ENCODE measurements at regions not wholly inside any gene's neighbourhood (a gene's known extent, or its start where the extent isn't known, plus 50 kb on each side); places are given as distances from the start of the nearest gene placed in this dataset.
A peak's percentile ranks its signal among the peaks of the same experiment; 100 is the strongest.

GRCh38 chr20:6492271-6493055, 275.0 kb upstream of the BMP2 start:
- Mint-ChIP-seq H3K27me3 (no peaks in the 10 kb centered on the region), H3K9me3 (ENCODE audit: low read depth) (peaks cover 3% of the 10 kb centered on the region), H3K27ac (no peak overlapping the region), H3K4me3 (ENCODE audit: low read depth) (no peak overlapping the region), H3K4me1 (ENCODE audit: low read depth) (peaks cover 27% of the 10 kb centered on the region), H3K36me3 (ENCODE audit: insufficient read depth) (no peaks in the 10 kb centered on the region)
- DNase-seq (ENCODE audit: low spot score, unreplicated experiment): no peak
- no peak for TF ChIP-seq CTCF (IDR thresholded peaks at IDR 0.05; ENCODE audit: unreplicated experiment)

DNA sequence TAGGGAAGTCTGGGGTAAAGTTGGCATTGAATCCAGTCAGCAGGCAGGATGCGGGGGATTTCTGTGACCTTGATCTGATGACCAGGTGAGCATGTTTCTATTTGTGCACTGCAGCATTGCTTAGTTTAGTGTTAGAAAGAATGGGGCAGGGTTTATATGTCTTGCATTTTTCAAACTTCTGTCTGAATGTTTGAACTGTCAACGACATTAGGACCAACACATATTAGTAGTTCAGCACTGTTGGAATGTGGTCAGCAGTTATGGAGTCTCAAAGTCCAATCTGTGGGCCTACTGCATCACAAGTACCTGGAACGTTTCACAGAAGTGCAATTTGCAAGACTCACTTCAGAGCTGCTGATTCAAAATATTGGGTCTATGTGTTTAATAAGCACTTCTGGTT, 276.6 kb upstream of the BMP2 start:
- Mint-ChIP-seq H3K27ac (peak overlapping the region; percentile 4), H3K9me3 (ENCODE audit: low read depth) (no peaks in the 10 kb centered on the region), H3K4me1 (ENCODE audit: low read depth) (peaks cover 23% of the 10 kb centered on the region), H3K4me3 (ENCODE audit: low read depth) (no peak overlapping the region), H3K36me3 (ENCODE audit: insufficient read depth) (no peaks in the 10 kb centered on the region), H3K27me3 (no peaks in the 10 kb centered on the region)
- no peak for TF ChIP-seq CTCF (IDR thresholded peaks at IDR 0.05; ENCODE audit: unreplicated experiment)
- no peak for DNase-seq (ENCODE audit: low spot score, unreplicated experiment)

- TF ChIP-seq CTCF (IDR thresholded peaks at IDR 0.05; ENCODE audit: unreplicated experiment): no peak
- peaks cover 30% of the 10 kb centered on the region for H3K4me1 Mint-ChIP-seq (ENCODE audit: low read depth)
- H3K9me3 Mint-ChIP-seq (ENCODE audit: low read depth): no peaks in the 10 kb centered on the region
- H3K27ac Mint-ChIP-seq: no peak overlapping the region
- DNase-seq (ENCODE audit: low spot score, unreplicated experiment): no peak
- no peaks in the 10 kb centered on the region for H3K27me3 Mint-ChIP-seq
- no peak overlapping the region for H3K4me3 Mint-ChIP-seq (ENCODE audit: low read depth)
- H3K36me3 Mint-ChIP-seq (ENCODE audit: insufficient read depth): no peaks in the 10 kb centered on the region
Measured at GRCh38 chr20:6489361-6490171, 277.9 kb upstream of the BMP2 start.

DNA sequence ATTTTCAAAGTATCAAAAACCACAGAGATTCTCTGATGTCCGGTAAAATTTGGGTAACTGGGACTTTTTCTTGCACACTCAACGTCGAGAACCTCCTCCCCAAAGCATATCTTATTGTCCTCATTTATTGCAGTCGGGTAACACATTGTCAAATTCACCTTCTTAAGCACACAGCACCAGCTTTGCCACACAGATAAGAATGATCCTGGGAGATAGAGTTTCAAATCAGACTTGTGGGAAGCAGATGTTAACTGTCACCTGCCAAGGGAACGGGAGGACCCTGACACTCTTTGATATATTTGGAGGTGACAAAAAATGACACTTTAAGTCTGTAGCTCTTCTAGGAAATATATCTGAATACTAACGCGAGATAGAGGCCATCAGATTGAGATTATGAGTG, 282.1 kb upstream of the BMP2 start:
- H3K27ac Mint-ChIP-seq: no peak overlapping the region
- no peaks in the 10 kb centered on the region for H3K36me3 Mint-ChIP-seq (ENCODE audit: insufficient read depth)
- H3K9me3 Mint-ChIP-seq (ENCODE audit: low read depth): no peaks in the 10 kb centered on the region
- no peak for TF ChIP-seq CTCF (IDR thresholded peaks at IDR 0.05; ENCODE audit: unreplicated experiment)
- H3K4me3 Mint-ChIP-seq (ENCODE audit: low read depth): no peak overlapping the region
- peaks cover 19% of the 10 kb centered on the region for H3K4me1 Mint-ChIP-seq (ENCODE audit: low read depth)
- H3K27me3 Mint-ChIP-seq: no peaks in the 10 kb centered on the region
- DNase-seq (ENCODE audit: low spot score, unreplicated experiment): no peak

GRCh38 chr20:6483727-6484126, 283.8 kb upstream of the BMP2 start:
- DNase-seq (ENCODE audit: low spot score, unreplicated experiment): no peak
- Mint-ChIP-seq H3K27ac (no peak overlapping the region), H3K36me3 (ENCODE audit: insufficient read depth) (no peaks in the 10 kb centered on the region), H3K4me3 (ENCODE audit: low read depth) (no peak overlapping the region), H3K27me3 (no peaks in the 10 kb centered on the region), H3K9me3 (ENCODE audit: low read depth) (no peaks in the 10 kb centered on the region), H3K4me1 (ENCODE audit: low read depth) (peaks cover 7% of the 10 kb centered on the region)
- TF ChIP-seq CTCF (IDR thresholded peaks at IDR 0.05; ENCODE audit: unreplicated experiment): no peak
